Osteoblast (primary cell): ENCODE measurements at regions not wholly inside any gene's neighbourhood (a gene's known extent, or its start where the extent isn't known, plus 50 kb on each side); places are given as distances from the start of the nearest gene placed in this dataset.

Experiments
- DNase-seq: peaks from one replicate; pipeline ENCODE4 v3.0.0; 2011; ENCODE audit warnings: low spot score, mixed read lengths; ENCODE audit not compliant: insufficient read length; ENCODE audit errors: missing footprints
- H2AFZ ChIP-seq: 2 replicates; pipeline ENCODE4 v1.6.0; 2011; ENCODE audit warnings: mild to moderate bottlenecking, low read length
- H3K27ac ChIP-seq: 2 replicates; pipeline ENCODE4 v1.5.1; 2011; ENCODE audit warnings: mild to moderate bottlenecking, low read depth, low read length, moderate library complexity
- H3K27me3 ChIP-seq: 2 replicates; pipeline ENCODE4 v1.6.0; 2012; ENCODE audit warnings: mild to moderate bottlenecking, control low read depth, inconsistent platforms, low read length, moderate library complexity; ENCODE audit not compliant: insufficient read depth
- H3K36me3 ChIP-seq: 2 replicates; pipeline ENCODE4 v1.5.1; 2011; ENCODE audit warnings: mild to moderate bottlenecking, low read length, control low read depth, moderate library complexity; ENCODE audit not compliant: insufficient read depth
- H3K4me1 ChIP-seq: 2 replicates; pipeline ENCODE4 v1.5.1; 2011; ENCODE audit warnings: mild to moderate bottlenecking, low read length, control low read depth, moderate library complexity; ENCODE audit not compliant: insufficient read depth
- H3K4me2 ChIP-seq: 2 replicates; pipeline ENCODE4 v1.6.0; 2011; ENCODE audit warnings: mild to moderate bottlenecking, low read length; ENCODE audit not compliant: insufficient read depth
- H3K4me3 ChIP-seq: fragments of 200-600 bp; sonication (generic); 3 replicates; pipeline ENCODE4 v1.5.1; 2012; ENCODE audit warnings: mild to moderate bottlenecking, low read length, inconsistent platforms; ENCODE audit not compliant: insufficient read depth
- H3K79me2 ChIP-seq: 2 replicates; pipeline ENCODE4 v1.6.0; 2012; ENCODE audit warnings: mild to moderate bottlenecking, low read length, control low read depth, inconsistent platforms; ENCODE audit not compliant: insufficient read depth
- H3K9me3 ChIP-seq: 2 replicates; pipeline ENCODE4 v1.5.1; 2011; ENCODE audit warnings: low read depth, low read length, control low read depth
- H4K20me1 ChIP-seq: 2 replicates; pipeline ENCODE4 v1.6.0; 2012; ENCODE audit warnings: mild to moderate bottlenecking, low read length, control low read depth; ENCODE audit not compliant: insufficient read depth
- TF ChIP-seq, protein P1 (sequence below): IDR thresholded peaks from 2 replicates; pipeline ENCODE4 v1.5.1; 2011; ENCODE audit warnings: mild to moderate bottlenecking, low read depth, low read length, moderate library complexity; ENCODE audit errors: extremely low read depth

- TF ChIP-seq, protein P1, sequence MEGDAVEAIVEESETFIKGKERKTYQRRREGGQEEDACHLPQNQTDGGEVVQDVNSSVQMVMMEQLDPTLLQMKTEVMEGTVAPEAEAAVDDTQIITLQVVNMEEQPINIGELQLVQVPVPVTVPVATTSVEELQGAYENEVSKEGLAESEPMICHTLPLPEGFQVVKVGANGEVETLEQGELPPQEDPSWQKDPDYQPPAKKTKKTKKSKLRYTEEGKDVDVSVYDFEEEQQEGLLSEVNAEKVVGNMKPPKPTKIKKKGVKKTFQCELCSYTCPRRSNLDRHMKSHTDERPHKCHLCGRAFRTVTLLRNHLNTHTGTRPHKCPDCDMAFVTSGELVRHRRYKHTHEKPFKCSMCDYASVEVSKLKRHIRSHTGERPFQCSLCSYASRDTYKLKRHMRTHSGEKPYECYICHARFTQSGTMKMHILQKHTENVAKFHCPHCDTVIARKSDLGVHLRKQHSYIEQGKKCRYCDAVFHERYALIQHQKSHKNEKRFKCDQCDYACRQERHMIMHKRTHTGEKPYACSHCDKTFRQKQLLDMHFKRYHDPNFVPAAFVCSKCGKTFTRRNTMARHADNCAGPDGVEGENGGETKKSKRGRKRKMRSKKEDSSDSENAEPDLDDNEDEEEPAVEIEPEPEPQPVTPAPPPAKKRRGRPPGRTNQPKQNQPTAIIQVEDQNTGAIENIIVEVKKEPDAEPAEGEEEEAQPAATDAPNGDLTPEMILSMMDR: no peak
- H4K20me1 ChIP-seq: no peaks in the 10 kb centered on the region
Observed at GRCh38 chr15:61489571-61489970, 260.5 kb upstream of the RORA start.

DNA sequence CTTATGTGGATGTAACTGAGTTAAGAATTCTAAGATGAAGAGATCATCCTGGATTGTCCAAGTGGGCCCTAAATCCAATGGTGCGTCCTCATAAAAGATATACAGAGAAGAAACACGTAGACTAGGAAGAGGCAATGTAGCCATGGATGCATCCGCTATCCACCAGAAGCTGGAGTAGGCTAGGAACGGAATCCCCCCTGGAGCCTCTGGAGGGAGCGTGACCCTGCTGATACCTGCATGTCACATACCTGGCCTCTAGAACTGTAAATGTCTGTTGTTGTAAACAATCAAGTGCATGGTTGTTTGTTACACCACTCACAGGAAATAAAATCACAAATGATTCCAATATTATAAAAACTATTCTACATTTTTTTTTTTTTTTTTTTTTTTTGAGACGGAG, 254.5 kb upstream of the RORA start:
- no peak overlapping the region for H3K27ac ChIP-seq
- H3K9me3 ChIP-seq: no peaks in the 10 kb centered on the region
- H3K36me3 ChIP-seq: no peaks in the 10 kb centered on the region
- no peak overlapping the region for H3K4me2 ChIP-seq
- H3K4me1 ChIP-seq: no peaks in the 10 kb centered on the region
- no peak for DNase-seq
- H3K27me3 ChIP-seq: no peaks in the 10 kb centered on the region
- no peaks in the 10 kb centered on the region for H3K79me2 ChIP-seq
- no peak overlapping the region for H2AFZ ChIP-seq
- TF ChIP-seq, protein P1: no peak
- no peaks in the 10 kb centered on the region for H4K20me1 ChIP-seq
- H3K4me3 ChIP-seq: no peak overlapping the region

More at GRCh38 chr15:61489571-61489970, 260.5 kb upstream of the RORA start:
- H3K4me1 ChIP-seq: no peaks in the 10 kb centered on the region
- no peak overlapping the region for H3K27ac ChIP-seq
- no peak overlapping the region for H3K4me3 ChIP-seq
- no peak overlapping the region for H3K4me2 ChIP-seq
- no peaks in the 10 kb centered on the region for H3K9me3 ChIP-seq
- no peak overlapping the region for H2AFZ ChIP-seq
- no peaks in the 10 kb centered on the region for H3K79me2 ChIP-seq
- DNase-seq: no peak
- no peaks in the 10 kb centered on the region for H3K27me3 ChIP-seq
- no peaks in the 10 kb centered on the region for H3K36me3 ChIP-seq

GRCh38 chr15:61481886-61482285, 252.8 kb upstream of the RORA start:
- Histone ChIP-seq H3K79me2 (no peaks in the 10 kb centered on the region), H3K27me3 (no peaks in the 10 kb centered on the region), H4K20me1 (no peaks in the 10 kb centered on the region), H3K27ac (no peak overlapping the region), H3K4me3 (no peak overlapping the region), H3K9me3 (no peaks in the 10 kb centered on the region), H3K36me3 (no peaks in the 10 kb centered on the region), H2AFZ (no peak overlapping the region), H3K4me2 (no peak overlapping the region), H3K4me1 (no peaks in the 10 kb centered on the region)
- no peak for DNase-seq
- TF ChIP-seq, protein P1: no peak

- no peak overlapping the region for H2AFZ ChIP-seq
Observed at GRCh38 chr15:61480863-61481262, 251.8 kb upstream of the RORA start.

More at GRCh38 chr15:61480863-61481262, 251.8 kb upstream of the RORA start:
- Histone ChIP-seq H3K4me3 (no peak overlapping the region), H3K79me2 (no peaks in the 10 kb centered on the region), H3K27ac (no peak overlapping the region), H3K9me3 (no peaks in the 10 kb centered on the region), H4K20me1 (no peaks in the 10 kb centered on the region), H3K4me1 (no peaks in the 10 kb centered on the region), H3K4me2 (no peak overlapping the region), H3K36me3 (no peaks in the 10 kb centered on the region), H3K27me3 (no peaks in the 10 kb centered on the region)
- no peak for DNase-seq
- TF ChIP-seq, protein P1: no peak
